Karpas-422 (cell line): ENCODE measurements at regions not wholly inside any gene's neighbourhood (a gene's known extent, or its start where the extent isn't known, plus 50 kb on each side); places are given as distances from the start of the nearest gene placed in this dataset. TPM values are rescaled to one million over a fixed set of nuclear protein-coding genes. Genes with fewer than 3 reads are reported as not detected.
"Not testable (repeated sequence)": the region's sequence is repeated elsewhere in the genome, so short reads cannot be mapped to it uniquely, and the experiment has no call there.

Experiments used
- DNase-seq: peaks from one replicate; pipeline ENCODE4 v3.0.0-alpha.2; 2015
- H2AFZ ChIP-seq: fragments of 200-600 bp; sonication (generic); 2 replicates; pipeline ENCODE4 v1.6.1; 2014; ENCODE audit warnings: antibody characterized with exemption, low read length, mixed read lengths
- H3K27ac ChIP-seq: fragments of 200-600 bp; sonication (generic); 2 replicates; pipeline ENCODE4 v1.5.1; 2014; ENCODE audit warnings: mild to moderate bottlenecking, low read length, moderate library complexity
- H3K27me3 ChIP-seq: fragments of 200-600 bp; sonication (generic); 2 replicates; pipeline ENCODE4 v1.6.1; 2014; ENCODE audit warnings: low read length, mixed read lengths
- H3K36me3 ChIP-seq: fragments of 200-600 bp; sonication (generic); 2 replicates; pipeline ENCODE4 v1.6.1; 2014; ENCODE audit warnings: low read length, mixed read lengths; ENCODE audit not compliant: insufficient read depth
- H3K4me1 ChIP-seq: fragments of 200-600 bp; sonication (generic); 2 replicates; pipeline ENCODE4 v1.6.1; 2014; ENCODE audit warnings: mild to moderate bottlenecking, low read length, mixed read lengths
- H3K4me2 ChIP-seq: fragments of 200-600 bp; sonication (generic); 2 replicates; pipeline ENCODE4 v1.6.1; 2014; ENCODE audit warnings: low read length, low read depth, mild to moderate bottlenecking; ENCODE audit not compliant: poor library complexity, severe bottlenecking
- H3K4me3 ChIP-seq: fragments of 200-600 bp; sonication (generic); 2 replicates; pipeline ENCODE4 v1.5.1; 2014; ENCODE audit warnings: mild to moderate bottlenecking, antibody characterized with exemption, low read length, mixed read lengths
- H3K79me2 ChIP-seq: fragments of 200-600 bp; sonication (generic); 2 replicates; pipeline ENCODE4 v1.6.1; 2014; ENCODE audit warnings: mild to moderate bottlenecking, low read length, mixed read lengths
- H3K9ac ChIP-seq: fragments of 200-600 bp; sonication (generic); 2 replicates; pipeline ENCODE4 v1.6.0; 2014; ENCODE audit warnings: low read length
- H3K9me2 ChIP-seq: fragments of 200-600 bp; sonication (generic), shearing (Covaris generic); replicated peaks from 2 replicates; pipeline ENCODE4 v1.6.0; 2014; ENCODE audit warnings: mild to moderate bottlenecking, low read length, moderate library complexity; ENCODE audit not compliant: insufficient read depth
- H3K9me3 ChIP-seq: fragments of 300-700, 200-600 bp; sonication (generic); 2 replicates; pipeline ENCODE4 v1.6.1; 2014; ENCODE audit warnings: low read length, mixed read lengths
- H4K20me1 ChIP-seq: fragments of 200-600 bp; sonication (generic); 2 replicates; pipeline ENCODE4 v1.6.1; 2014; ENCODE audit warnings: mild to moderate bottlenecking, antibody characterized with exemption, low read length, low read depth; ENCODE audit not compliant: insufficient read depth
- small RNA-seq: library from RNA; depleted of rRNA; stranded (forward); fragments of <200 nt; gene quantifications from one replicate; pipeline ENCODE3, GENCODE V24; 2014

DNA sequence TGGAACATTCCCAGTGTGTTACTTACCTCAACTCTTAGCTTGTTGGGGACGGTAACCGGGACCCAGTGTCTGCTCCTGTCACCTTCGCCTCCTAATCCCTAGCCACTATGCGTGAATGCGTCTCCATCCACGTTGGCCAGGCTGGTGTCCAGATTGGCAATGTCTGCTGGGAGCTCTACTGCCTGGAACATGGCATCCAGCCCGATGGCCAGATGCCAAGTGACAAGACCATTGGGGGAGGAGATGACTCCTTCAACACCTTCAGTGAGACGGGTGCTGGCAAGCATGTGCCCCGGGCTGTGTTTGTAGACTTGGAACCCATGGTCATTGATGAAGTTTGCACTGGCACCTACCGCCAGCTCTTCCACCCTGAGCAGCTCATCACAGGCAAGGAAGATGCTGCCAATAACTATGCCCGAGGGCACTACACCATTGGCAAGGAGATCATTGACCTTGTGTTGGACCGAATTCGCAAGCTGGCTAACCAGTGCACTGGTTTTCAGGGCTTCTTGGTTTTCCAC is 59.8 kb upstream of the CHORDC1 start:
- not testable (repeated sequence) for H3K9me2 ChIP-seq, H3K36me3 ChIP-seq, H3K79me2 ChIP-seq, H3K27ac ChIP-seq, H3K9me3 ChIP-seq, H3K9ac ChIP-seq, H3K4me2 ChIP-seq, H3K4me1 ChIP-seq, H4K20me1 ChIP-seq, H2AFZ ChIP-seq, DNase-seq, H3K27me3 ChIP-seq, H3K4me3 ChIP-seq

DNA sequence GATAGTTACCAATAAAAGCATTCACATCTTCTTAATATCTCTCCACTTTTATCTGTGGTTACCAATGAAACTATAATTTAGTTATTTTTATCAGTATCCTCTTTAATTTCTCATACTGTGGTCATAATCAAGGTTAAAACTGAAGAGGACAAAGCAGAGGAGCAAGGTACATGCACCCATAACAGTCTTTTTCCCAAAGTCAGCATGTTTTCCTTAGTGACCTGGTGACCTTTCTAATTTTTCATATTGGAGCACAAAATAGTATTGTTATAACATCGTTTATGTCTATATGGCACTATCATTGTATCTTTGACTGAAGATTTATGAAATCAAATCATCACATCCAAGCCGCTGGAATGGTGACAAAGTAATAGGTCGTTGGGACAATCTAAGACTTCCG is 51.5 kb upstream of the CHORDC1 start:
- H3K36me3 ChIP-seq, result no peaks in the 10 kb centered on the region
- no peaks in the 10 kb centered on the region for H3K9me2 ChIP-seq
- no peaks in the 10 kb centered on the region for H4K20me1 ChIP-seq
- no peak overlapping the region for H3K27ac ChIP-seq
- H3K79me2 ChIP-seq, result no peaks in the 10 kb centered on the region
- no peak overlapping the region for H3K4me2 ChIP-seq
- H3K9ac ChIP-seq, result no peak overlapping the region
- DNase-seq, result no peak
- H3K9me3 ChIP-seq, result no peaks in the 10 kb centered on the region
- no peaks in the 10 kb centered on the region for H3K4me1 ChIP-seq
- H2AFZ ChIP-seq, result no peak overlapping the region
- no peaks in the 10 kb centered on the region for H3K27me3 ChIP-seq
- no peak overlapping the region for H3K4me3 ChIP-seq

Small RNA genes in the stretch of these regions (small RNA-seq; reads per million reads assigned to genes)
- gene AP001002.3 (not detected), gene MIR1261 (not detected), gene MIR4490 (not detected)
